Common myeloid progenitor, CD34-positive (primary cell): ENCODE measurements at regions not wholly inside any gene's neighbourhood (a gene's known extent, or its start where the extent isn't known, plus 50 kb on each side); places are given as distances from the start of the nearest gene placed in this dataset.

ENCODE experiments used
- CTCF ChIA-PET: fragments of 350-600 bp; sonication (Branson Sonifier 250); formaldehyde crosslinking; loops from one replicate; lab custom pipeline; 2021; ENCODE audit warnings: antibody characterized with exemption; lab: Charles Lee
- POLR2A ChIA-PET: fragments of 350-600 bp; sonication (Branson Sonifier 250); formaldehyde crosslinking; loops from one replicate; lab custom pipeline; 2021; ENCODE audit warnings: antibody characterized with exemption; lab: Charles Lee
- DNase-seq, 3 donors: peaks; one replicate each; pipeline versions ENCODE4 v3.0.0 to v3.0.0-alpha.2; 2013
- H3K27ac ChIP-seq, 2 experiments: 1 replicate in 1 of 2; 2 replicates in 1 of 2; pipeline ENCODE4 v1.7.0; 2013; ENCODE audit warnings: inconsistent platforms in 2 of 2, low read length in 2 of 2, mild to moderate bottlenecking in 2 of 2, low read depth in 1 of 2, moderate library complexity in 1 of 2; ENCODE audit not compliant: severe bottlenecking in 2 of 2, insufficient read depth in 1 of 2, poor library complexity in 1 of 2
- H3K27me3 ChIP-seq, 5 experiments: replicated peaks in 2 of 5; 1 replicate in 3 of 5; 2 replicates in 2 of 5; pipeline versions ENCODE4 v1.6.1 to v1.7.0; 2013; ENCODE audit warnings: low read length in 4 of 5, mild to moderate bottlenecking in 2 of 5, moderate library complexity in 2 of 5, inconsistent platforms in 1 of 5; ENCODE audit not compliant: insufficient read depth in 5 of 5, control insufficient read depth in 4 of 5
- H3K36me3 ChIP-seq, 4 experiments: 1 replicate in 2 of 4; 2 replicates in 2 of 4; pipeline versions ENCODE4 v1.6.1 to v1.7.0; 2013; ENCODE audit warnings: low read length in 3 of 4, control low read depth in 1 of 4, mild to moderate bottlenecking in 1 of 4; ENCODE audit not compliant: control insufficient read depth in 4 of 4, insufficient read depth in 4 of 4
- H3K4me1 ChIP-seq, 4 experiments: 1 replicate in 3 of 4; 2 replicates in 1 of 4; pipeline versions ENCODE4 v1.6.1 to v1.7.1; 2013; ENCODE audit warnings: low read length in 3 of 4, mild to moderate bottlenecking in 3 of 4, control low read depth in 1 of 4, inconsistent platforms in 1 of 4, moderate library complexity in 1 of 4; ENCODE audit not compliant: control insufficient read depth in 4 of 4, insufficient read depth in 4 of 4; ENCODE audit errors: control extremely low read depth in 1 of 4
- H3K4me3 ChIP-seq, 7 experiments: 1 replicate in 4 of 7; 2 replicates in 3 of 7; pipeline versions ENCODE4 v1.5.1 to v1.7.0; 2013; ENCODE audit warnings: mild to moderate bottlenecking in 7 of 7, low read length in 6 of 7, moderate library complexity in 6 of 7, inconsistent platforms in 2 of 7, low read depth in 2 of 7, control low read depth in 1 of 7; ENCODE audit not compliant: insufficient read depth in 4 of 7, control insufficient read depth in 1 of 7; ENCODE audit errors: extremely low read depth in 1 of 7
- H3K9me3 ChIP-seq, 5 experiments: 1 replicate in 4 of 5; 2 replicates in 1 of 5; pipeline versions ENCODE4 v1.6.1 to v1.7.1; 2013; ENCODE audit warnings: low read length in 4 of 5, mild to moderate bottlenecking in 2 of 5, inconsistent platforms in 1 of 5, low read depth in 1 of 5, moderate library complexity in 1 of 5; ENCODE audit not compliant: control insufficient read depth in 4 of 5, insufficient read depth in 2 of 5; ENCODE audit errors: control extremely low read depth in 1 of 5
- WGBS: methylation state at CpG from one replicate; pipeline ENCODE4 v1.1.5; 2013; ENCODE audit not compliant: insufficient coverage; 5-methylcytosine and 5-hydroxymethylcytosine counted together

GRCh38 chr2:196284144-196284844 lies 112.9 kb upstream of the STK17B start:
- no peaks in the 10 kb centered on the region for H3K27me3 ChIP-seq
- H3K27ac ChIP-seq: no peak overlapping the region
- 100% methylated on average over 2 of the region's 3 CpGs for WGBS
- no peak for DNase-seq
- H3K4me1 ChIP-seq: peaks cover 0 to 2% (median 0%) of the 10 kb centered on the region in 4 experiments
- no peaks in the 10 kb centered on the region for H3K36me3 ChIP-seq
- H3K4me3 ChIP-seq: no peak overlapping the region
- POLR2A ChIA-PET: interaction anchor here (0.6 kb wide), 1 partner anchor 125 kb away, joined by 3 read pairs; no protein-coding TSS in a partner anchor
- CTCF ChIA-PET: interaction anchor here (0.8 kb wide), 1 partner anchor 19 kb away, joined by 3 read pairs; no protein-coding TSS in a partner anchor
- H3K9me3 ChIP-seq: peaks cover 0 to 1% (median 0%) of the 10 kb centered on the region in 5 experiments

GRCh38 chr2:196284866-196285557 lies 113.6 kb upstream of the STK17B start:
- POLR2A ChIA-PET: interaction anchor here (0.6 kb wide), 1 partner anchor 126 kb away, joined by 3 read pairs; no protein-coding TSS in a partner anchor
- H3K27ac ChIP-seq: no peak overlapping the region
- no peak for DNase-seq

GRCh38 chr2:196286821-196287220 lies 115.4 kb upstream of the STK17B start:
- Histone ChIP-seq H3K36me3 (no peaks in the 10 kb centered on the region), H3K4me1 (peaks cover 0 to 2% (median 0%) of the 10 kb centered on the region in 4 experiments), H3K4me3 (no peak overlapping the region), H3K9me3 (no peaks in the 10 kb centered on the region), H3K27ac (no peak overlapping the region), H3K27me3 (no peaks in the 10 kb centered on the region)
- DNase-seq: no peak
- POLR2A ChIA-PET: no interaction called here
- CTCF ChIA-PET: no interaction called here

More at GRCh38 chr2:196284866-196285557, 113.6 kb upstream of the STK17B start:
- peaks cover 0 to 1% (median 0%) of the 10 kb centered on the region in 5 experiments for H3K9me3 ChIP-seq
- H3K36me3 ChIP-seq: no peaks in the 10 kb centered on the region
- no peak overlapping the region for H3K4me3 ChIP-seq
- peaks cover 0 to 2% (median 0%) of the 10 kb centered on the region in 4 experiments for H3K4me1 ChIP-seq
- 100% methylated on average over 1 of the region's 4 CpGs for WGBS
- H3K27me3 ChIP-seq: no peaks in the 10 kb centered on the region
- CTCF ChIA-PET: interaction anchor here (0.8 to 1.3 kb wide), 5 partner anchors 9 to 18 kb away, joined by 3 to 6 read pairs (median 3); no protein-coding TSS in a partner anchor

- no peaks in the 10 kb centered on the region for H3K27me3 ChIP-seq
- H3K4me3 ChIP-seq: no peak overlapping the region
- ChIA-PET POLR2A (no interaction called here), CTCF (no interaction called here)
- no peak for DNase-seq
- H3K4me1 ChIP-seq: peaks cover 0 to 2% (median 0%) of the 10 kb centered on the region in 4 experiments
- H3K9me3 ChIP-seq: no peaks in the 10 kb centered on the region
- H3K27ac ChIP-seq: no peak overlapping the region
- H3K36me3 ChIP-seq: no peaks in the 10 kb centered on the region
- WGBS: 88% methylated on average over 1 of the region's 1 CpG
Measured at GRCh38 chr2:196287523-196287922, 116.1 kb upstream of the STK17B start.

DNA sequence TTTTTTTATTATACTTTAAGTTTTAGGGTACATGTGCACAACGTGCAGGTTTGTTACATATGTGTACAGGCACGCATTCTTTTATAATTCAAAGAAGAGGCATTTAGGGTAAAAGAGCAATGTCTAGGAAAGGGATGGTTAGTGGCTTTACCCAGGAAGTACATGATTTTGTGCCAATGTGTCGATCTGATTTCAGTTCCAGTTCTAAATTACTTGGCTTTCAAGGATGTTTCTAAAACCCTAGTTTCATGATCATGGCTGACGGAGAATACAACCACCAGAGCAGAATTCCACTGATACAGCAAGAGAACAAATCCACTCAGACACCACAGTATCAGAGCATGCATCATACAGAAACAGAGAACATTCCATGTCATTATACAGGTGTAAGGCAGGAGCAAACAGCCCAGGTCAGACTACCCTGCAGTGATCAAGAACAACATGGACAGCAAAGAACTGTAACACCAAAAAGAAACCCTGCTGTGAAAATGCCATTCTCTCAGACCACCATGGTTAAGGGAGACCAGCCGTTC lies 116.7 kb upstream of the STK17B start:
- 88% methylated on average over 1 of the region's 5 CpGs for WGBS
- Histone ChIP-seq H3K36me3 (no peaks in the 10 kb centered on the region), H3K27ac (no peak overlapping the region), H3K9me3 (no peaks in the 10 kb centered on the region), H3K4me3 (no peak overlapping the region), H3K4me1 (peaks cover 0 to 2% (median 0%) of the 10 kb centered on the region in 4 experiments), H3K27me3 (no peaks in the 10 kb centered on the region)
- DNase-seq: no peak
- POLR2A ChIA-PET: no interaction called here
- CTCF ChIA-PET: no interaction called here

- Histone ChIP-seq H3K27me3 (no peaks in the 10 kb centered on the region), H3K36me3 (no peaks in the 10 kb centered on the region), H3K4me1 (peaks cover 0 to 2% (median 0%) of the 10 kb centered on the region in 4 experiments), H3K4me3 (no peak overlapping the region), H3K9me3 (no peaks in the 10 kb centered on the region), H3K27ac (no peak overlapping the region)
- 100% methylated on average over 1 of the region's 2 CpGs for WGBS
- no peak for DNase-seq
- ChIA-PET POLR2A (no interaction called here), CTCF (no interaction called here)
Measured at GRCh38 chr2:196289000-196289399, 117.6 kb upstream of the STK17B start.
